ENCODE measurements at regions not wholly inside any gene's neighbourhood (a gene's known extent, or its start where the extent isn't known, plus 50 kb on each side); places are given as distances from the start of the nearest gene placed in this dataset.
A peak's percentile ranks its signal among the peaks of the same experiment; 100 is the strongest.

GRCh38 chr4:110278127-110278526 is 79.7 kb upstream of the ELOVL6 start:
- no peak for DNase-seq (ENCODE audit: low read depth)

GRCh38 chr4:110275871-110276270 is 77.5 kb upstream of the ELOVL6 start:
- no peak for DNase-seq (ENCODE audit: low read depth)

GRCh38 chr4:110271986-110272385 is 73.6 kb upstream of the ELOVL6 start:
- no peak for DNase-seq (ENCODE audit: low read depth)

DNA sequence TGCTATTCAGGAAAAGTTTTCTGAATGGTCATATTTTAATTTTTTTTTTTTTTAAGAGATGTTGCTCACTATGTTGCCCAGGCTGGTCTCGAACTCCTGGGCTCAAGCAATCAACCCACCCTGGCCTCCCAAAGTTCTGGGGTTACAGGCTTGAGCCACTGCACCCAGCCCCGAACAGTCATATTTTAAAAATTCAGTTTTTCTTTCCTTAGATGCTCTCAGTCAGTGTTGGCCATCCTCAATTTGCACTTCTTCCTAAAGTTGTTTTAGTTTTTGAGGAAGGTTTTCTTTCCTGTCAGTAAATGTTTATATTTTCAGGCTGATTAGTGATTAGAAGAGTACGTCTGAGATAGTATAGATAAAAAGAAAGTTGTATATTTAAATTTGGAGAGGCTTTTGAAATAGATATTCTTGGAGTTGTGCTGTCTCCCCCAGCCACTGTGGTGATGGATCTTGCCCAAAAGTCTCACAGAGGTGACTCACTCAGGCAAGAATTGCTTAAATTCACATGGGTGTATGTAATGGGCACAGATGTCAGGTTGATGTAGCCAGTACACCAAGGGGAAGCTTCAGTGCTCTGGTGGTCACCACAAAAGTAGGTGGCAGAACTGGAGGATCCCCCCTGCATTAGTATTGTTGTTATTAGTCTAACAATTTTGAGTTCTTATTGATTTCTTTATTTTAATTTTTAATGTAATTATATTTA is 72.2 kb upstream of the ELOVL6 start:
- DNase-seq (ENCODE audit: low read depth), result peak; percentile 31

DNA sequence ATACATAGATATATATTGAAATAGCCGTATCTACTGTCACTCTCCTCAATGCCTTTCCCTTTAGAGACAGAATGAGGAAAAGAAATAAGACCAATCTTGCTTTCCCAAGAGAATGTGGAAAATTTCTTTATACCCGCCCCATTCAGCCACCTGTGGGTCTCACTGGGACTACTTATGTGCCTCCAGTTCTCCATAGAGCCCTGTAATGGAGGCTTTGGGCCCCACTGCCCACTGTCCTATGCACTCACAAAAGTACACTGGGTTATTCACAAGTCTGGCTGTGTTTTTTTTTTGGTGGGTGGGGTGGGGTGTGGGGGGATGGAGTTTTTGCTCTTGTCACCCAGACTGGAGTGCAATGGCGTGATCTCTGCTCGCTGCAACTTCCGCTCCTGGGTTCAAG is 70.4 kb upstream of the ELOVL6 start:
- DNase-seq (ENCODE audit: low read depth), result no peak

- no peak for DNase-seq (ENCODE audit: low read depth)
These were observed 69.9 kb upstream of the ELOVL6 start for GRCh38 chr4:110268352-110268751.

DNA sequence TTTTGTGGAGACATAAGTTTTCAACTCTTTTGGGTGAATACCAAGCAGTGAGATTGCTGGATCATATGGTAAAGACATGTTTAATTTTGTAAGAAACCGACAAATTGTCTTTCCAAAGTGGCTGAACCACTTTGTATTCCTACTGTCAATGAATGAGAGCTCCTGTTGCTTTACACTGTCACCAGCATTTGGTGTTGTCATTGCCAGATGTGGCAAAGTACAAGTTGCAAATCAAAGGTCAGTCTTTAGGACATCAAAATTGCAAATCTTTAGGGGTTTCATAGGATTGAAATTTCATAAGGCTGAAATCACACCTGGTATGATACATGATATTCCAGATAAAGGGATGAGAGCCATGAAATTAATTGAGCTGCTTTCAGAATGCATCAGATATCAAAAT is 67.7 kb upstream of the ELOVL6 start:
- no peak for DNase-seq (ENCODE audit: low read depth)

DNA sequence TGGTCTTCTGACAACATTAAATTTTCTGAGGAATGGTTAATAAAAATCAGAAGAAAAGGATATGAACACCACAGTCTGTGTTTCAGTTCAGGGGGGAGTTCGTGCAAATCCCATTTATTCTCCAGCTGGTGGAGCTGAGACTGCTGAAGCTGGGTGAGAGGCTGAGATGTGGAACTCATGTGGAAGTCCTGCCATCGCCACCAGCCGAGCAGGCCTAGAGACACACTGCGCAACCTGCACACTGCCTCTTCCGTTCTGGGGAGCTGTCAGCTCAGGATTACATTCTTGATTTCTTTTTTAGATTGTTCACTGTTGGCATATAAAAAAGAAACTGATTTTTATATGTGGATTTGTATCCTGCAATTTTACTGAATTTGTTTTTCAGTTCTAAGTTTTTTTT is 66.6 kb upstream of the ELOVL6 start:
- no peak for DNase-seq (ENCODE audit: low read depth)

GRCh38 chr4:110260299-110260698 is 61.9 kb upstream of the ELOVL6 start:
- DNase-seq (ENCODE audit: low read depth), result no peak

DNA sequence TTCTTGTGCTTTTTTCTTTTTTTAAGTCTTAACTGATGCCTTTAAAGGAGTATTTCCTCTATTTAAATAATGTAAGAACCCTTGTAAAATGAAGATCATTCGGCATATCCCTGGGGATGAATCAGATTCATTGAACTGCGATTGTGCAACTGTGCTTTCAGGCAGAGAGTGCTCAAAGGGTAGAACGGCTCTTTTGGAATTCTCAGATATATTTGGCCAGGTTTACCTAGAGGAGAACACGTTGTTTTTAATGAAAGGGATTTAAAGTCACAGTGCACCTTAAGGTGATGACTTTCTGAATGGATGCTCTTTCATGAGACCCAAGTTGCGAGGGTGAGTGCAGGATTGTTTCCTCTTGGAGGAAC is 51.6 kb upstream of the ELOVL6 start:
- no peak for DNase-seq (ENCODE audit: low read depth)

DNA sequence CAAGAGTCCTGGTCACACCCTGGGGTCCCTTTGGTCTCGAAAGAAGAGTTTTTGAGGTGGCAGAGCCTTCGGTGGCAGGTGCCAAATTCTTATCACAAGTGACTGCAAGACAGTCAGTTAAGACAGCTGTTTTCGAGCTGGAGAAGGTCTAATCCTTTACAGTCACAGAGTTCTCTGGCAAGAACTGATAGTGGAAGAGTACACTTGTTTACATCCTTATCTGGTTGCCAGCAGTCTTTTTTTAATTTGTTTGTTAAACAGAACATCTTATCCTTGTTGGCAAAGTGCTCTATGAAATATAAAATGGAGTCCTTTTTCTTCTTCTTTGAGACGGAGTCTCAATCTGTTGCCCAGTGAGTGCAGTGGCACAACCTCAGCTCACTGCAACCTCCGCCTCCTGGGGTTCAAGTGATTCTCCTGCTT is 50.4 kb upstream of the ELOVL6 start:
- DNase-seq (ENCODE audit: low read depth), result no peak
